Stimulated activated CD4-positive, alpha-beta T cell treated with anti-CD3 and anti-CD28 coated beads, Interleukin-1b, Interleukin-23, amount 100 ng/mL, for 48 hours (primary cell): ENCODE measurements at regions not wholly inside any gene's neighbourhood (a gene's known extent, or its start where the extent isn't known, plus 50 kb on each side); places are given as distances from the start of the nearest gene placed in this dataset.

Source experiments
- DNase-seq: peaks from one replicate; pipeline ENCODE4 v3.0.0-alpha.2; 2020

DNA sequence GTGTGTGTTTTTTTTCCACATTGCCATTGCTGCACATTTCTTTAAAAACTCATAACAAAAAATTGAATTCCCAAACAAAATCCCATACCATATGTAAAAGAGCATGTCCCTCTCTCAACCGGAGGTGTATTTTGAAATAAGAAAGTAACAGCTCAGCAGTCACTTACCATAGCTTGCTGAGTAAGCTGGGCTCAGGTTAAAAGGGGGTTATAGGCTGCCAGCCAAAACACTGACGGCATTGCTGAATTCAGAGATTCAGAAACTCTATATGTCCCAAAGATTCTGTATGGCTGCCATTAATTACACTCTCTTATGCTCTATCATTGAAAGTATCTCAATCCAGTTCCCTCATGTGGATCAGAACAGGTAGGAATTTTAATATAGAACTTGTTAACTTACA lies 276.0 kb downstream of the FOXG1 start:
- no peak for DNase-seq

DNA sequence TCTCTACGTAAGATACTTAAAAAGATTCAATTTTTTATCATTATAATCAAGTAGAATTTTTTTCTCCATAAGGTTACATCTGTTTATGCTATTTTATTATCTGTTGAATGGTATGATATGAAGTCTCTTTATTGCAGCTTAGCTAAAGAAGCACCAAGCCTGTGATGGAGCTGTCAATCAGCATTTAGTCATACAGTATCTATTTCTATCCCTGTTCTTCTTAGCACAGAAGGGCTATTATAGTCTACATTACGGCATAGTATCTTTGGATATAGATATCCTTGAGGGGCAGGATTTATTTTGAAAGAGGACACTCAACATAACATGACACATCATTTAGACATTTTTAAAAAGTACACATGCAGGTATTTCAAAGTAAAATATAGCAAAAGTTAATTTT lies 277.1 kb downstream of the FOXG1 start:
- DNase-seq: no peak

DNA sequence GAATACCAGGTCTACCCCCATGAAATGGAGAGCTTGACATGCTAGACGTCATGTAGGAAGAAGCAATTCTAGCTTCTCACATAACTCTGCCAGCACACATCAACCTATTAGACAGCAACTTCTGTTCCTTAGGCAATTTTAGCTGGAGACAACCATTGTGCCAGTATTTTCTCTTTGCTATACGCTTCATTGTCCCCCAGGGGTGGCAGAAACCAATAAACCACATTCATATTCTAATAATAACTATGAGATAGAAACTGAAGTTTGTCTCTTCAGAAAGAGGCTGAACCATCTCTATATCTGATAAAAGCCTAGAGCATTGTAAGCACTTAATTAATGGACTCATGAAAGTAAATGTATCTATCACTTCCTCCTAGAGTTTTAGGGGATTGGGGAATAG lies 278.6 kb downstream of the FOXG1 start:
- DNase-seq: no peak

DNA sequence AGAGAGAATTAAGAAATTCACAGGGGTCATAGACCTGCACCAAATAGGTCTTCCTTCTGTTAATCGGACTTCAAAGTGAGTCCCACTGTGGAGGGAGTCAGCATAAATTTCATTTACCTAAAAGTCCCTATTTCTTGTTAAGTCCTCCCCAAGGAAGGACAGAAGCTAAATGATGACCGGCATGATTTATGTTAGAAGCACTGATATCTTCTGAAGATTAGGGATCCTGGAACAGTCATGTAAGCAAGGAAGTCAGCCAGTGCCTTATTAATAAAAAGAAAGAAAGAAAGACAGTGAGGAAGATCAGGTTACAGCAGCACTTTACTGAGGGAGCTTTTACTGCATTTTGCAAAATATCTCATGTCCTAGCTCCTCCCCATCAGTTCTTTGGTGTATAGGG lies 287.5 kb downstream of the FOXG1 start:
- DNase-seq: no peak

DNA sequence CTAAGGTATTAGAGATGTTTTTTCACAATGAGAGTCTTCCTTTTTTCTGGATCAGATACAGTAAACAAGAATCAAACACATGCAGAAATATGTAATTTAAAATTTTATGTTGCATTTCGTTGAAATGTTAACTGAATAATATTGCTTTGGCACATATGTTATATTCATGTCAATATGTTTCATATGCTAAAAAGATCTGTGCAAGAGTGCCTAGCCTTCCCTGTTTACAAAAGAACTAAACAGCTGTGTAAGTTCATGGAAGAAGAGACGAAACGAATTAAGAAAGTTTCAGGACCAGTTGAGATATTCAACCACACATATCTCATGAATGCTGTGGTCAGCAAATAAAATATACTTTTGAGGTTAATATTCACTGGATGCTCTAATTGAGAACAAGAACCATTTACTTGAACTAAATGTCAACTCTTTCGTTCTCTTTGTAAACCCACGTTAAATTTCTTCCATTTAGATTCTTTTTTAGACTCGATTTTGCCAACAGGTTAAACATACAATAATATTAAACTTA lies 289.5 kb downstream of the FOXG1 start:
- DNase-seq: no peak

DNA sequence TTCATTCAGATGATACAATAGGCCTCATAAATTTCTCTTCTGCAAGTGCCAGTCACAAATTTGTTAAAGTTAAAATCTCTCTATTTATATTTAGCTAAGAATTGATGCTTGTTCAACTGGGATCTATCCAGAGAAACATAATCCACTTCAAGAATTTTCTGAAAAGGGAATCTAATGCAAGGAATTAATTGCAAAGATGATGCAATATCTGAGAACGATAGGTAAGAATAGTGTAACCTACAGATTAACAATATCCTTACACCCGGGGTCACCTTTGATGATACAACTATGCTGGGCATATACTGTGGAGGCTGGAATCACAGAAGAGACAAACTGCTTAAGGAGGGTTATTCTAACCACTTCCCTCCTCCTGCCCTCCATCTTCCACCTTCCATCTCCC lies 295.1 kb downstream of the FOXG1 start:
- no peak for DNase-seq

DNA sequence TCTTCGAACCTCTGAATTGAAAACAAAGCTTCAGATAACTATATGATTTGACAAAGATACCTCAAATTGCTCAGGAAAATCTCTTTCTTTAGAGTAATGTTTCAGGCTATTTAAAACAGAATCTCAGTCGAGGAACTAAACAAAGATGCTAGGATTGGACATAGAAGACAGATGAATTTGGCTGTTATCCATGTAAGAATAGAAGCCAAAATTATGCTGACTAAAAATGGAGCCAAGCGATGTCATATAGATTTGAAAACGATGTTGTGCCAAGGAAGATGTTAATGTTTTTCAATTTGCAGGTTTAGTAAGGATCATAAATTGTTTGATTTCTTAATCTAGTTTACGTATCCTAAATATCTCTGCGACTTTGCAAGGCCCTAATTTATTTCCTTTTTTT lies 295.9 kb downstream of the FOXG1 start:
- no peak for DNase-seq

DNA sequence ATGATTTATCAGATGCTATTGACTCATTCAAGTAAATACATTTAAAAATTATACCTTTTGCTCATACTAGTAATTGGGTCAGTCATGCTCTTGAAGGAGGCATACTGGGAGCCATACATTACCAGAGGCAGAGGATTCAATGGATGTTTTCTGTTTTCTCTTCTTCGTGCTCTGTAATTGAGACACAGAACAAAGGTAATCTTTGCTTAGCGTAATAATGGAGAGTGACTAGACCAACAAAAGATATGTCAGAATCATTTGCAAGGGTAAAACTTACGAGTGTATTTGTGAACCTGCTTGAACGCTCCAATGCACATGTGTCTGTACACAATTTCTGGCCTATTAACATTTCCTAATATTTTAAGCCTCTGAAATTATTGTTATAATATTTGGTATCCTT lies 296.4 kb downstream of the FOXG1 start:
- DNase-seq: no peak

DNA sequence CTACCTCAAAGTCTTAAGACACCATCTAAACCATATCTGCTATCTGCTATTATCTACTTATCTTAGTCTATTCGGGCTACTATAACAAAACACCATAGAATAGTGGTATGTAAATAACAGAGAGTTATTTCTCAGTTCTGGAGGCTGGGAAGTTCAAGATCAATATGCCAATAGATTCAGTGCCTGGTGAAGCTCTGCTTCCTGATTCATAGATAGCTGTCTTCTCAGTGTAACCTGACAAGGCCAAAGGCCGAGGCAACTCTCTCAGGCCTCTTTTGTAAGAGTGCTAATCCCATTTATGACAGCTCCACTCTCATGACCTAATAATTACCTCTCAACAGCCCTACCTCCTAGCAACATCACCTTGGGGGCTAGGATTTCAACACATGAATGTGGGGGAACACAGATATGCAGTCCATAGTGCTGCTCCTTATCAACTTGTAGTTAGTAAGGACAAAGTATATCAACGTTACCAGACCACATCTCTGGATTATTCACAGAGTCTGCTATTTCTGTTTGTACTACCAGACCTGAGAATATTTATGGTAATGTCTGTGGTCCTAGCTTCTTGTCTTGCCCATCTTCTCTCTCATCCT lies 297.8 kb downstream of the FOXG1 start:
- DNase-seq: no peak

DNA sequence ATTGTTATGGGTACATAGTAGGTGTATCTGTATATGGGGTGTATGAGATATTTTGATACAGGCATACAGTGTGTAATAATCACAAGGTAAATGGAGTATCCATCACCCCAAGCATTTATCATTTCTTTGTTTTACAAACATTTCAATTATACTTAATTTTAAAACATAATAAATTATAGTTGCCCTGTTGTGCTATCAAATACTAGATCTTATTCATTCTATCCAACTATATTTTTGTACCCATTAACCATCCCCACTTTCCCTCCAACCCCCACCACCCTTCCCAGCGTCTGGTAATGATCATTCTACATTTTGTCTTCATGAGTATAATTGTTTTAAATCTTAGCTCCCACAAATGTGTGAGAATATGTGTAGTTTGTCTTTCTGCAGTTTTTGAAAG lies 302.6 kb downstream of the FOXG1 start:
- no peak for DNase-seq

DNA sequence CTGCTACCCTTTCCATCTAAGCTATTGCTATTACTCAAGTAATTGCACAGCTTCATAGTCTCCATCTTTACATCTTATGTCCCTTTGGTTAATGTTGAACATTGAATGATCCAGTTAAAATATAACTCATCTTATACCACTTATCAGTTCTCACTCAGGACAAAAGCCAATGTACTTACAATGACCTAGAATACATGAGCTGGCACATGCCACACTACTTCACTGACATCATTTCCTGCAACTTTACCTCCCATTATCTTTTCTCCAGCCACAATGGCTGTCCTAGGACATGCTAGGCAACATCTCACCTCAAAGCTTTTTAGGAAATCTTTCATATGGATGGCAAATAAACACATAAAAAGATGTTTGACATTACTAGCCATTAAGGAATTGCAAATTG lies 309.2 kb downstream of the FOXG1 start:
- no peak for DNase-seq

DNA sequence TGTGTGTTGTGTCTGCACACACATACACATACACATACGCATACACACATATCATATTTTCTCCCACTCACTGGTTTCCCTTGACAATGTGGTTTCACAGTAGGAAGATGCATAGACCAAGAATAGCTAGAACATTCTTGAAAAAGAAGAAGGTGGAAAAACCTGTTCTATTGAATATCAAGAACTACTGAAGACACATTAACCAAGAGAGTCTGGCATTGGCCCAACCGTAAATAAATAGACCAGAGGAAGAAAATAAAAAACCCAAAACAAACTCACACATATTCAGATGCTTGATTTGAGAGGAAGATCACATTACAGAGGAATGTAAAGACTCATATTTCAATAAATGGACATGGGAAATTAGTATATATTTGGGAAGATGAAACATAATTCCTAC lies 311.3 kb downstream of the FOXG1 start:
- DNase-seq: no peak

DNA sequence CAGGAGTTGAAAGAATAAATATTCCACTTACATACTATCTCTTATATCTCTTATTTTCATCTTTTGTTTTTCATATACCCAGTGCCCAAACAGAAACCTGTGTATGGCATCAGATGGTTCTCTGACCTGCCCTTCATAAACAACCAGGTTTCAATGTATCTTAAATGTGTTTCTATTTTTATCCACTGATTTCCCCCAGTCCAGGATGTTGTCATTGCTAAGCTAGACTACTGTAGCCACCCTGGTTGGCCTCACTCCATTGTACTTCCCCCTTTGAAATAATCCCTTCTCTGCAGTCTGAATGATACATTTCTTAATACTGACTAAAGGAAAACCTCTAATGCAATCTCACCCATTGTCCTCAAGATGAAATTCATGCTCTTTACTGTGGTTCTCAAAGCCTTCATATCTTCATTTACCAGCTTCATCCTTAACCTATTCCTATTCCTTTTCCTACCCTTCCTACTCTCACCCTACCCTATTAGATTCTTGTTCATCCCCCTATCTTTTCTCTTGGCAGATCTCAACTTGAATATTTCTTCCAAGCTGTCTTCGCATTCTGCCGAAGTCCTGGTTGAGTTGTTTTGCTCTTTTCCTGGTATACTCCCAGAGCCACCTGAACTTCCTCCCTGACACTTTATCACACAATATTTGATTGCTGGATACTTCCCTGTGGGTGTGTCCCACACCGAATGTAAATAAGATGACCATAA lies 312.4 kb downstream of the FOXG1 start:
- DNase-seq: no peak

DNA sequence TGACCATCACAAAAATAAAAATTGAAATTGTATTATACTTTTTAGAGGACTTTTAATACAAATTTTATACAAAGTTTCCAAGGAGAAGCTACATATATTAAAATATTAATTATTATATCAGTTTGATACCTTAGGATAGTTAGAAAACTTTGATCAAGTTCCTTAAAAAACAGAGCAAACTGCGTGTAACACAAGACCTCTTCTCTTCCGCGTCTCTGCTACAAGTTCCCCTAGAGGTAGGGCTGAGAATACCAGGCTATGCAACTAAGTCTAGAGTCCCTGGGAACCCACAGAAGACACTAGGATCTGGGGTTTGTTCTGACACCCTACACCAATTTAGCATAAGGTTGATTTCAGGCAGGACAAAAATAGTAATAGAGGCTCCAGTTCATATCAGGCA lies 319.0 kb downstream of the FOXG1 start:
- no peak for DNase-seq

DNA sequence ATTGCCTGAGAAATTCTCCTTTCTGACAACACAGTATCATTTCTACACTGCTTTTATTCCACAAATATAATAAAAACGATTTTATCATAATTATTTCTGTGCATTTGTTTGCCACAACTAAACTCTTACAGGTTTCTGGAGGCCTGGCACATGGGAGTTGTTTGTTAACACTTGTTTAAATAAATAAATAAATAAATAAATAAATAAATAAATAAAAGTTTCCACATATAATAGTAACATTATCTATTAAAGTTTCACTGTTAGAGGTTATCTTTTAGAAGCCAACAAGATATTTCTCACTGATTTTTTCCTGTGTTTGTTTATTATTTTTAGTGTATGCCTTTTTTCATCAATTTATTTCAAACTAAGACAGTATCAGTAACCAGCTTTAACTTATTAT lies 323.3 kb downstream of the FOXG1 start:
- DNase-seq: no peak

DNA sequence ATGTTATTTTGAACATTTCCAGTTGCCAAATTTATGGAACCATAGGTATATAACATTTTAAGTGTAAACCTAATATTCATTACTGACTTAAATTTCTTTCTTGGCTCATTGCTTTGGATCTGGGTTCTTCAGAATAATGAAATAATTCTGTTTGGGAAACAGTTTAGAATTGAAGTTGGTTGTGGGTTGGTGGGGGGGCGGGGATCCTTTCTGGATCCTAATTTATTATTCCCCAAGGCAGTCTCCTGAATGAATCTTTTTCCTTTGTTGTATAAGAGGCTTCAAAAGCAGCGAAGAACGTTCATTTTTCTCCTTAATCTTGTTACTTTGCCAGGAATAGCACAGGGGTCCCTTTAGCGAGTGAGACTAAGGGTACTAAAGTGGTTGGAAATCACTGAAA lies 325.5 kb downstream of the FOXG1 start:
- no peak for DNase-seq

DNA sequence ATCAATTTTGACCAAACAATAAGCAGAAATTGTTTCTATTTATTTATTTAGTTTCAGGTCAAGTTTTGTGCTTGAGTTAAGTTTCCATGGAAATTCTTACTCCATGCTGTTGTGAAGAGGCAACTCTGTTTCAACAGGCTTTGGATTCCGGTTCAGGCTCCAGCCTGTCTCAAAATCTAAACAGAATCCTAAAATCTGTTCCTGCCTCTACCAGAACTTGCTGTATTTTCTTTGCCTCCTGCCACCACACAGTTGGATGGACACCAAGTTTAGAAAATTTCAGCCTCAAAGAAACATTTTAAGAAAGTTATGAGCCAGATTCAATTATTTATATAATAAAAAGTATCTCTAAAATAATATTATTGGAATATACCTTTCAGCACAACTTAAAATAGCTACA lies 330.9 kb downstream of the FOXG1 start:
- DNase-seq: no peak

DNA sequence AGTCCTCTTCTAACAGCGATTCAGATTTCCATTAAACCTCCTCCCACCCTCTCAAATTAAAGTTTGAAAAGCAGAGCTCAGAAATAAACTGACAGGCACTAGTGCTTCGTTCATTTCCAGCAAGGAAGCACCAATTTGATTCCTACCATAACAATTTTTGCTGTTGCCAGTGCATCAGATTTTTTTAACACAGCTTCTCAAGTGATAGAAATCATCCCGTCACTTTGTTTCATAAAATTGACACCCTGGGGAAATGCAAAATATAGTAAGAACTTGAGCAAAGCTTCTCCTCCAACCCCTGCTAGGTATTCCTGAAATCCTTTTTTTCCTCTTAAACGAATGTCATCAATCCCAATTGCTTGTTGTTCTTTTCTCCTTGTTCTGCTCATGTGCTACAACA lies 332.1 kb downstream of the FOXG1 start:
- no peak for DNase-seq

DNA sequence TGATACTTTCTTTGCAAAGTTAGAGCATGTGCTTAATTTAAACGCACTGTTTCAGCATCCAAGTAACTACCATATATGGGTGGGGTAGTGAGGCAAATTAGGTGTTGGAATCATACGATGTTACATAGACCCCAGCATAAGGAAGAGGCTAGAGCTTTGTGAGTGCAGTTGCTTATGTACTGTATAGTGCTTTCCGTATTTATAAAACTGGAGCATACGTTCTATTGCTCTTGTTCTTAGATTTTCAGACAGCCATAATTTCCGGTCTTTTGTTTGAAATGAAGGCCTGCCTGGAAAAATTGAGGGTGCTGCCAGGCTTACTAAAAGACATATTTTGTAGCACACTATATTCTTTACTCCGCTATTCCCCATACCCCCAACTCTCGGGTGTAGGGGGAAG lies 335.7 kb downstream of the FOXG1 start:
- DNase-seq: no peak

DNA sequence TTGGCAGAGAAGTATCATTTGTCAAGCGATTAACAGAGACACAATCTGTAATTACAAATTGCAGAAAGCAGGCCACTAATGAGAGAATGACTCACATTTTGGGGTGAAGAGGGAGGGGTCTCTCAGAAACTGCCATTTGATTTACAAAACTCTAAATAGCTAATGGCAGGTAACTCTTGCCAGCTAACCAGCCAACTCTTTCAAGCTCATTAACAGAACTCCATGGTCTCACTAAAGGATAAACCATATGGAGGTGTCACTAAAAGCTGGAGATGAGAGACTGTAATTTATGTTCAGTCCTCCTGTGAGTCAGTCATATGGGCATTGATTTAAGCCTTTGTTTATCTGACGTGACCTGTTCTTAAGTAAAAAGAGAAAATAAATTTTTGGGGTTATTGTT lies 336.4 kb downstream of the FOXG1 start:
- DNase-seq: no peak

DNA sequence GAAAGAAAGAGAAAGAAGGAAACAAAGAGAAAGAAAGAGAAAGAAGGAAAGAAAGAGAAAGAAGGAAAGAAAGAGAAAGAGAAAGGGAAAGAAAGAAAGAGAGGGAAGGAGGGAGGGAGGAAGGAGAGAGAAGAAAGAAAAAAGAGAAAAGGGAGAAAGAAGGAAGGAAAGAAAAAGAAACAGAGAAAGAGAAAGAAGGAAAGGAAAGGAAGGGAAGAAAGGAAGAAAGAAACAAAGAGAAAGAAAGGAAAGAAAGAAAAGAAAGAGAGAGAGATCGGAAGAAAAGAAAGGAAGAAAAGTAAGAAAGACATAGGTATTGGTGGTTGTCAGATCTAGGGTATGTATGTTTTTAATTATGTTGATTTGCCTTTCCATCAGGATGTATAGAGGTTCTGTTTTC lies 342.3 kb downstream of the FOXG1 start:
- DNase-seq: no peak

DNA sequence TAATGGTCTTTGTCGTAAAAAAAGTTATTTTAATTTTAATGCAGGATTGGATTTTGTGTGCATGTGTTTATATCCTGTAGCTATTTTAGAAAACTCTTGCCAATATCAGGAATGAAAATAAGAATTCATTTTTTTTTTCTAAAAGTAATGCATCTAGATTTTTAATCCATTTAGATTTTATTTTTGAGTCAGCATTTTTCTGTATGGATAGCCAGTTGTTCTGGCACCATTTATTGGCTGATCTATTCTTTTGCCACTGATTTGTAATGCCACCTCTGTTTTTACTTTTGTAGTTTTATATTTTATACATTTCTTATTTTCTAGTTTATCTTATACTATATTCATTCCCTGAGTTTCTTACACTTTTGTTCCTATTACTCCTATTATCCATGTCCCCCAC lies 343.0 kb downstream of the FOXG1 start:
- DNase-seq: no peak

DNA sequence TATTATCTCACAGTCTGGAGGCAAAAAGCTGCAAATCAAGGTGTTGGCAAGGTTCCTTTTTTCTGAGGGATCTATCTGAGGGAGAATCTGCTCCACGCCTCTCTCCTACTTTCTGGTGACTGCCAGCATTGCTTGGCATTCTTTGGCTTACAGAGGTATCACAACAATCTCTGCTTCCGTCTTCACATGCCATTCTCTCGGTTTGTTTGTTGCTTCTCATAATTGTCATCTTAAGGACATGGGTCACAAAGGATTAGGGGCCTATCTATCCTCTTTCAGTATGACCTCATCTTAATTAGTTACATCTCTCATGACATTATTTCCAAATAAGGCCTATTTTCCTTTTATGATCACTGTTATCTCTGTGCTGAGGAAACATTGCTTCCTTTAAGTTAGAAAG lies 345.0 kb downstream of the FOXG1 start:
- DNase-seq: no peak

DNA sequence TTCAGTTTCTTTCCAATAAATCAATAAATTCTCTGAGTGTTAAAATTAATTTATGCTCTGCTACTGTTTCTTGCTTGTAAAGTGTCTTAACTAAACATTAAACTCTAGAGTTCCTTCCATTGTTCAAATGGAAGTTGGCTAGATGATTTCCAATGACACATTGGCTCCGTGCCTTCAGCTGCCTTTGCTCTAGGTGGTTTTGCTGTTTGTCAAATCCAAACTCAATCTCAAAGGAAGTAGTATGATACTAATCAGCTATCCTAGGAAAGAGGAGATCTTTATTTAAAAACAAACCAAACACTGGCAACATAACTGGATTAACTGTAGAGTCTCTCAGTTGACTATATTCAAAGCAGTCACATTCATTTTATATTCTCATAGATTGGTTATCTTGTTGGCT lies 356.4 kb downstream of the FOXG1 start:
- no peak for DNase-seq

DNA sequence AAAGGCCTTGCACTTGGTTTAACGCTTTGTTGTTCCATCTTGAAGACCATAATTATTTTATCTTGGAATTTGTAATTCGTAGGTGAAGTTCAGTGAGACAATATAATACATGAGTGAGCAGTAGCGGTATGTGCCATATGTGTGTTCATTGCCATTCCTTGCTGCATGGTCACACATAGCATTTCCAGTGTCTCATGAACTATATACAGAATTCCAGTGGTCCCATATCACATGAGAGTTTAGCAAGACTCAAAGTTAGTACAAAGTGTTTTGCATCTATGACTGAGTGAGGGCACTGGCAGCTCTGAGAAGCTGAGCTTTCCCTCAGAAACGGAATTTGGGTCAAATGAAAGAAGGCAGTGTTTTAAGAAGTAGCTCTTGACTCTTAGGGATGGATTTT lies 359.8 kb downstream of the FOXG1 start:
- no peak for DNase-seq
